Body of pancreas (tissue), 4 donors: ENCODE measurements at regions not wholly inside any gene's neighbourhood (a gene's known extent, or its start where the extent isn't known, plus 50 kb on each side); places are given as distances from the start of the nearest gene placed in this dataset.

ENCODE experiments used
- POLR2A ChIP-seq, 3 donors: fragments of 450-650 bp; IDR thresholded peaks; one replicate each; pipeline ENCODE4 v1.6.1; 2016; ENCODE audit warnings: antibody characterized with exemption in 3 of 3, mild to moderate bottlenecking in 2 of 3
- TF ChIP-seq, protein P1 (sequence below), 7 experiments: fragments of 450-650 bp in 4 of 7; fragments of 200-600 bp in 3 of 7; sonication (generic) in 3 of 7; IDR thresholded peaks; one replicate each; pipeline ENCODE4 v1.5.1; 2016 to 2019; ENCODE audit warnings: antibody characterized with exemption in 7 of 7

DNA sequence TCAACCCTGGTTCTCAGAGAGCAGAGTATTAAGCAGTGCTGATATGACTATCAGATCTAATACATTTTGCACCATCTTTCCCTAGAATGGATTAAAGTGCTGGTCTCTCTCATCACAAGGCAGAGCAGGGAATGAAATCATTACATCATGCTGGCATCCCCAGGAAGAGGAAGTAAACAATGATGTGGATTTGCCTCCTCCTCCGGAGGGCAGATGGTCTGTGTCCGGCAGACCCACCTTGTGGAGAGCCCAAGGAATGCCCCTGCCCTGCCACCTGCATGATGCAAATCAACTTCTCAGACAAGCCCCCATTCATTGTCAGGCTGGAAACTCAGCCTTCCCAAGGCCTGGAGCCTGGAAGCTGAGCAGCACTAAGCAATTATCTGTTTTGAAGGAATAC lies 1149.1 kb downstream of the VRK1 start:
- TF ChIP-seq, protein P1, sequence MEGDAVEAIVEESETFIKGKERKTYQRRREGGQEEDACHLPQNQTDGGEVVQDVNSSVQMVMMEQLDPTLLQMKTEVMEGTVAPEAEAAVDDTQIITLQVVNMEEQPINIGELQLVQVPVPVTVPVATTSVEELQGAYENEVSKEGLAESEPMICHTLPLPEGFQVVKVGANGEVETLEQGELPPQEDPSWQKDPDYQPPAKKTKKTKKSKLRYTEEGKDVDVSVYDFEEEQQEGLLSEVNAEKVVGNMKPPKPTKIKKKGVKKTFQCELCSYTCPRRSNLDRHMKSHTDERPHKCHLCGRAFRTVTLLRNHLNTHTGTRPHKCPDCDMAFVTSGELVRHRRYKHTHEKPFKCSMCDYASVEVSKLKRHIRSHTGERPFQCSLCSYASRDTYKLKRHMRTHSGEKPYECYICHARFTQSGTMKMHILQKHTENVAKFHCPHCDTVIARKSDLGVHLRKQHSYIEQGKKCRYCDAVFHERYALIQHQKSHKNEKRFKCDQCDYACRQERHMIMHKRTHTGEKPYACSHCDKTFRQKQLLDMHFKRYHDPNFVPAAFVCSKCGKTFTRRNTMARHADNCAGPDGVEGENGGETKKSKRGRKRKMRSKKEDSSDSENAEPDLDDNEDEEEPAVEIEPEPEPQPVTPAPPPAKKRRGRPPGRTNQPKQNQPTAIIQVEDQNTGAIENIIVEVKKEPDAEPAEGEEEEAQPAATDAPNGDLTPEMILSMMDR (IDR thresholded peaks at IDR 0.05): no peak
- no peak for TF ChIP-seq POLR2A (IDR thresholded peaks at IDR 0.05)
